H1 (cell line): ENCODE measurements at regions not wholly inside any gene's neighbourhood (a gene's known extent, or its start where the extent isn't known, plus 50 kb on each side); places are given as distances from the start of the nearest gene placed in this dataset.

ENCODE experiments used
- BACH1 ChIP-seq: IDR thresholded peaks from 2 replicates; pipeline ENCODE4 v1.6.1; 2012; ENCODE audit warnings: low read length, improper control_type of control experiment
- CBX5 ChIP-seq: fragments of 300-800, 300-1000 bp; sonication (generic); IDR thresholded peaks from 2 replicates; pipeline ENCODE4 v1.7.1; 2016; ENCODE audit warnings: antibody characterized with exemption, low read length, low read depth
- CBX8 ChIP-seq: fragments of 300-800, 300-1000 bp; sonication (generic); IDR thresholded peaks from 2 replicates; pipeline ENCODE4 v1.7.1; 2016; ENCODE audit warnings: low read depth, low read length, borderline replicate concordance
- CHD1 ChIP-seq: IDR thresholded peaks from 2 replicates; pipeline ENCODE4 v1.6.1; 2012; ENCODE audit warnings: low read depth, low read length, improper control_type of control experiment
- POLR2AphosphoS5 ChIP-seq: IDR thresholded peaks from 2 replicates; pipeline ENCODE4 v1.6.1; 2011; ENCODE audit warnings: low read depth, low read length
- POU5F1 ChIP-seq: IDR thresholded peaks from 2 replicates; pipeline ENCODE4 v1.6.1; 2011; ENCODE audit warnings: low read depth, mild to moderate bottlenecking, low read length, moderate library complexity
- SIX5 ChIP-seq: IDR thresholded peaks from 2 replicates; pipeline ENCODE4 v1.6.1; 2011; ENCODE audit warnings: mild to moderate bottlenecking, low read depth, low read length
- TEAD4 ChIP-seq: IDR thresholded peaks from 2 replicates; pipeline ENCODE4 v1.6.1; 2012; ENCODE audit warnings: low read depth, low read length, inconsistent platforms, mixed read lengths
- USF2 ChIP-seq: IDR thresholded peaks from 2 replicates; pipeline ENCODE4 v1.6.1; 2011; ENCODE audit warnings: low read length, improper control_type of control experiment
- TF ChIP-seq, protein P1 (sequence below): fragments of 300-600 bp; sonication (generic); IDR thresholded peaks from 2 replicates; pipeline ENCODE4 v1.7.1; 2012; ENCODE audit warnings: low read length, moderate library complexity, mild to moderate bottlenecking, inconsistent platforms; ENCODE audit not compliant: insufficient replicate concordance
- TF ChIP-seq, protein P2 (sequence below): IDR thresholded peaks from 2 replicates; pipeline ENCODE4 v1.6.1; 2012; ENCODE audit warnings: inconsistent platforms

- TF ChIP-seq, protein P1, sequence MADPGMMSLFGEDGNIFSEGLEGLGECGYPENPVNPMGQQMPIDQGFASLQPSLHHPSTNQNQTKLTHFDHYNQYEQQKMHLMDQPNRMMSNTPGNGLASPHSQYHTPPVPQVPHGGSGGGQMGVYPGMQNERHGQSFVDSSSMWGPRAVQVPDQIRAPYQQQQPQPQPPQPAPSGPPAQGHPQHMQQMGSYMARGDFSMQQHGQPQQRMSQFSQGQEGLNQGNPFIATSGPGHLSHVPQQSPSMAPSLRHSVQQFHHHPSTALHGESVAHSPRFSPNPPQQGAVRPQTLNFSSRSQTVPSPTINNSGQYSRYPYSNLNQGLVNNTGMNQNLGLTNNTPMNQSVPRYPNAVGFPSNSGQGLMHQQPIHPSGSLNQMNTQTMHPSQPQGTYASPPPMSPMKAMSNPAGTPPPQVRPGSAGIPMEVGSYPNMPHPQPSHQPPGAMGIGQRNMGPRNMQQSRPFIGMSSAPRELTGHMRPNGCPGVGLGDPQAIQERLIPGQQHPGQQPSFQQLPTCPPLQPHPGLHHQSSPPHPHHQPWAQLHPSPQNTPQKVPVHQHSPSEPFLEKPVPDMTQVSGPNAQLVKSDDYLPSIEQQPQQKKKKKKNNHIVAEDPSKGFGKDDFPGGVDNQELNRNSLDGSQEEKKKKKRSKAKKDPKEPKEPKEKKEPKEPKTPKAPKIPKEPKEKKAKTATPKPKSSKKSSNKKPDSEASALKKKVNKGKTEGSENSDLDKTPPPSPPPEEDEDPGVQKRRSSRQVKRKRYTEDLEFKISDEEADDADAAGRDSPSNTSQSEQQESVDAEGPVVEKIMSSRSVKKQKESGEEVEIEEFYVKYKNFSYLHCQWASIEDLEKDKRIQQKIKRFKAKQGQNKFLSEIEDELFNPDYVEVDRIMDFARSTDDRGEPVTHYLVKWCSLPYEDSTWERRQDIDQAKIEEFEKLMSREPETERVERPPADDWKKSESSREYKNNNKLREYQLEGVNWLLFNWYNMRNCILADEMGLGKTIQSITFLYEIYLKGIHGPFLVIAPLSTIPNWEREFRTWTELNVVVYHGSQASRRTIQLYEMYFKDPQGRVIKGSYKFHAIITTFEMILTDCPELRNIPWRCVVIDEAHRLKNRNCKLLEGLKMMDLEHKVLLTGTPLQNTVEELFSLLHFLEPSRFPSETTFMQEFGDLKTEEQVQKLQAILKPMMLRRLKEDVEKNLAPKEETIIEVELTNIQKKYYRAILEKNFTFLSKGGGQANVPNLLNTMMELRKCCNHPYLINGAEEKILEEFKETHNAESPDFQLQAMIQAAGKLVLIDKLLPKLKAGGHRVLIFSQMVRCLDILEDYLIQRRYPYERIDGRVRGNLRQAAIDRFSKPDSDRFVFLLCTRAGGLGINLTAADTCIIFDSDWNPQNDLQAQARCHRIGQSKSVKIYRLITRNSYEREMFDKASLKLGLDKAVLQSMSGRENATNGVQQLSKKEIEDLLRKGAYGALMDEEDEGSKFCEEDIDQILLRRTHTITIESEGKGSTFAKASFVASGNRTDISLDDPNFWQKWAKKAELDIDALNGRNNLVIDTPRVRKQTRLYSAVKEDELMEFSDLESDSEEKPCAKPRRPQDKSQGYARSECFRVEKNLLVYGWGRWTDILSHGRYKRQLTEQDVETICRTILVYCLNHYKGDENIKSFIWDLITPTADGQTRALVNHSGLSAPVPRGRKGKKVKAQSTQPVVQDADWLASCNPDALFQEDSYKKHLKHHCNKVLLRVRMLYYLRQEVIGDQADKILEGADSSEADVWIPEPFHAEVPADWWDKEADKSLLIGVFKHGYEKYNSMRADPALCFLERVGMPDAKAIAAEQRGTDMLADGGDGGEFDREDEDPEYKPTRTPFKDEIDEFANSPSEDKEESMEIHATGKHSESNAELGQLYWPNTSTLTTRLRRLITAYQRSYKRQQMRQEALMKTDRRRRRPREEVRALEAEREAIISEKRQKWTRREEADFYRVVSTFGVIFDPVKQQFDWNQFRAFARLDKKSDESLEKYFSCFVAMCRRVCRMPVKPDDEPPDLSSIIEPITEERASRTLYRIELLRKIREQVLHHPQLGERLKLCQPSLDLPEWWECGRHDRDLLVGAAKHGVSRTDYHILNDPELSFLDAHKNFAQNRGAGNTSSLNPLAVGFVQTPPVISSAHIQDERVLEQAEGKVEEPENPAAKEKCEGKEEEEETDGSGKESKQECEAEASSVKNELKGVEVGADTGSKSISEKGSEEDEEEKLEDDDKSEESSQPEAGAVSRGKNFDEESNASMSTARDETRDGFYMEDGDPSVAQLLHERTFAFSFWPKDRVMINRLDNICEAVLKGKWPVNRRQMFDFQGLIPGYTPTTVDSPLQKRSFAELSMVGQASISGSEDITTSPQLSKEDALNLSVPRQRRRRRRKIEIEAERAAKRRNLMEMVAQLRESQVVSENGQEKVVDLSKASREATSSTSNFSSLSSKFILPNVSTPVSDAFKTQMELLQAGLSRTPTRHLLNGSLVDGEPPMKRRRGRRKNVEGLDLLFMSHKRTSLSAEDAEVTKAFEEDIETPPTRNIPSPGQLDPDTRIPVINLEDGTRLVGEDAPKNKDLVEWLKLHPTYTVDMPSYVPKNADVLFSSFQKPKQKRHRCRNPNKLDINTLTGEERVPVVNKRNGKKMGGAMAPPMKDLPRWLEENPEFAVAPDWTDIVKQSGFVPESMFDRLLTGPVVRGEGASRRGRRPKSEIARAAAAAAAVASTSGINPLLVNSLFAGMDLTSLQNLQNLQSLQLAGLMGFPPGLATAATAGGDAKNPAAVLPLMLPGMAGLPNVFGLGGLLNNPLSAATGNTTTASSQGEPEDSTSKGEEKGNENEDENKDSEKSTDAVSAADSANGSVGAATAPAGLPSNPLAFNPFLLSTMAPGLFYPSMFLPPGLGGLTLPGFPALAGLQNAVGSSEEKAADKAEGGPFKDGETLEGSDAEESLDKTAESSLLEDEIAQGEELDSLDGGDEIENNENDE, result no peak
- no peak for TF ChIP-seq CBX5
- no peak for TF ChIP-seq POU5F1
- no peak for TF ChIP-seq BACH1
- TF ChIP-seq, protein P2, sequence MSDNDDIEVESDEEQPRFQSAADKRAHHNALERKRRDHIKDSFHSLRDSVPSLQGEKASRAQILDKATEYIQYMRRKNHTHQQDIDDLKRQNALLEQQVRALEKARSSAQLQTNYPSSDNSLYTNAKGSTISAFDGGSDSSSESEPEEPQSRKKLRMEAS, result no peak
- no peak for TF ChIP-seq TEAD4
- no peak for TF ChIP-seq CHD1
- no peak for TF ChIP-seq POLR2AphosphoS5
- TF ChIP-seq USF2, result no peak
- TF ChIP-seq SIX5, result no peak
- TF ChIP-seq CBX8, result no peak
Measured at GRCh38 chr9:73223594-73223993, 71.9 kb downstream of the ANXA1 start (continued).
